HepG2 (cell line): ENCODE measurements at regions not wholly inside any gene's neighbourhood (a gene's known extent, or its start where the extent isn't known, plus 50 kb on each side); places are given as distances from the start of the nearest gene placed in this dataset.

Experiments used
- ATAC-seq: fragments of 200-7000 bp; cut with Tn5 transposase; 3 replicates; pipeline ENCODE4 v1.9.1; 2020; ENCODE audit warnings: mild to moderate bottlenecking, moderate library complexity
- BruUV-seq: library from RNA; stranded (reverse); fragments of 400-500 nt; replicated peaks from 2 replicates; lab custom pipeline; 2021; lab: Mats Ljungman, UMichigan
- CTCF ChIA-PET: fragments of 300-600 bp; formaldehyde crosslinking; extraction: SDS; loops from one replicate; lab custom pipeline; 2021; ENCODE audit warnings: low total read pairs, inconsistent platforms, low intra/inter-chr PET ratio; lab: Yijun Ruan, JAX
- POLR2A ChIA-PET: fragments of 350-600 bp; sonication (Branson Sonifier 250); formaldehyde crosslinking; loops from one replicate; lab custom pipeline; 2020; ENCODE audit warnings: antibody characterized with exemption, inconsistent platforms; lab: Yijun Ruan, JAX
- DNase-seq: peaks from one replicate; pipeline ENCODE4 v3.0.0-alpha.2; 2015; ENCODE audit warnings: low spot score
- FAIRE-seq: peaks from 3 replicates; lab custom pipeline; 2011; peaks lifted over from hg19 to GRCh38; lab: Jason Lieb, UNC
- H2AFZ ChIP-seq: one replicate; pipeline ENCODE4 v1.6.1; 2011; ENCODE audit warnings: low read length, inconsistent platforms
- H3K27ac ChIP-seq: fragments of 300-600 bp; 3 replicates; pipeline ENCODE4 v1.8.0; 2011; ENCODE audit warnings: mixed run types, mild to moderate bottlenecking, mixed read lengths, low read length, inconsistent platforms; ENCODE audit not compliant: insufficient read depth; ENCODE audit errors: extremely low read length
- H3K27me3 ChIP-seq, 2 experiments: fragments of 200-600 bp in 1 of 2; 2 replicates in 1 of 2; 3 replicates in 1 of 2; pipeline versions ENCODE4 v1.6.0 to v1.8.0; 2011; ENCODE audit warnings: low read length in 2 of 2, mild to moderate bottlenecking in 2 of 2, moderate library complexity in 2 of 2, inconsistent platforms in 1 of 2; ENCODE audit not compliant: insufficient read depth in 2 of 2, control insufficient read depth in 1 of 2
- H3K36me3 ChIP-seq, 2 experiments: fragments of 200-600 bp in 1 of 2; replicated peaks in 1 of 2; 2 replicates in 1 of 2; 3 replicates in 1 of 2; pipeline versions ENCODE4 v1.5.1 to v1.8.0; 2011; ENCODE audit warnings: low read length in 2 of 2, inconsistent platforms in 1 of 2; ENCODE audit not compliant: insufficient read depth in 2 of 2, control insufficient read depth in 1 of 2
- H3K4me1 ChIP-seq: 2 replicates; pipeline ENCODE4 v1.5.1; 2012; ENCODE audit warnings: low read length, inconsistent platforms; ENCODE audit not compliant: insufficient read depth
- H3K4me2 ChIP-seq: 2 replicates; pipeline ENCODE4 v1.6.0; 2011; ENCODE audit warnings: low read depth, low read length, inconsistent platforms
- H3K4me3 ChIP-seq, 3 experiments: fragments of 200-600 bp in 1 of 3; sonication (generic), shearing (Covaris generic) in 1 of 3; replicated peaks in 1 of 3; 2 replicates each; pipeline ENCODE4 v1.5.1; 2011 to 2016; ENCODE audit warnings: low read length in 3 of 3, inconsistent platforms in 2 of 3, low read depth in 2 of 3, mild to moderate bottlenecking in 2 of 3, control low read depth in 1 of 3, mixed read lengths in 1 of 3; ENCODE audit not compliant: insufficient read depth in 1 of 3
- H3K79me2 ChIP-seq: one replicate; pipeline ENCODE4 v1.6.1; 2011; ENCODE audit warnings: low read length, inconsistent platforms; ENCODE audit not compliant: insufficient read depth
- H3K9ac ChIP-seq: 2 replicates; pipeline ENCODE4 v1.6.0; 2011; ENCODE audit warnings: mild to moderate bottlenecking, low read depth, low read length, inconsistent platforms; ENCODE audit not compliant: insufficient read depth
- H3K9me3 ChIP-seq: 2 replicates; pipeline ENCODE4 v1.5.1; 2012; ENCODE audit warnings: mild to moderate bottlenecking, low read length
- H4K20me1 ChIP-seq: 2 replicates; pipeline ENCODE4 v1.6.0; 2011; ENCODE audit warnings: inconsistent platforms, mild to moderate bottlenecking, low read length, moderate library complexity; ENCODE audit not compliant: insufficient read depth
- FOXK1 ChIP-seq: sonication (generic); formaldehyde crosslinking; IDR thresholded peaks from 2 replicates; pipeline ENCODE4 v1.4.0; 2020; ENCODE audit warnings: low read depth, missing genetic modification reagents, borderline replicate concordance
- IKZF4 ChIP-seq: sonication (generic); formaldehyde crosslinking; IDR thresholded peaks from 2 replicates; pipeline ENCODE4 v1.5.1; 2020; ENCODE audit warnings: borderline replicate concordance, mild to moderate bottlenecking, low read depth, missing genetic modification reagents; ENCODE audit errors: not compliant biosample characterization
- MLXIP ChIP-seq: sonication (generic); formaldehyde crosslinking; IDR thresholded peaks from 2 replicates; pipeline ENCODE4 v1.9.0; 2021; ENCODE audit warnings: missing genetic modification reagents, borderline replicate concordance
- PITX1 ChIP-seq: sonication (generic); formaldehyde crosslinking; IDR thresholded peaks from 2 replicates; pipeline ENCODE4 v1.5.1; 2020; ENCODE audit warnings: mild to moderate bottlenecking, missing genetic modification reagents
- SMARCC2 ChIP-seq: fragments of 450-650 bp; IDR thresholded peaks from 2 replicates; pipeline ENCODE4 v1.6.1; 2017; ENCODE audit warnings: antibody characterized with exemption, mild to moderate bottlenecking
- ZNF720 ChIP-seq: sonication (generic); formaldehyde crosslinking; IDR thresholded peaks from 2 replicates; pipeline ENCODE4 v1.4.0; 2020; ENCODE audit warnings: missing genetic modification reagents
- ZNF780A ChIP-seq: sonication (generic); formaldehyde crosslinking; IDR thresholded peaks from 2 replicates; pipeline ENCODE4 v1.8.0; 2022; ENCODE audit warnings: mild to moderate bottlenecking, missing genetic modification reagents, moderate library complexity
- WGBS: methylation state at CpG from one replicate; pipeline ENCODE4 v1.1.6; 2017; ENCODE audit warnings: low lambda C conversion rate; 5-methylcytosine and 5-hydroxymethylcytosine counted together
- in situ Hi-C: cut with HindIII; loops from 2 replicates; pipeline ENCODE4 v1.10.0; 2017; ENCODE audit warnings: low pct_unique_long_range_greater_than_20kb; ENCODE audit not compliant: extremely low pct_ligation_motif_present
- intact Hi-C: fragments of 100-400 bp; cut with micrococcal nuclease; formaldehyde crosslinking; loops from one replicate; pipeline ENCODE4 v1.10.0; 2022; ENCODE audit not compliant: unreplicated experiment

GRCh38 chr10:109417803-109418202 is 505.5 kb downstream of the XPNPEP1 start:
- no peak for TF ChIP-seq PITX1
- TF ChIP-seq FOXK1 (CRISPR knock-in tag): no peak
- no peak for TF ChIP-seq ZNF720 (CRISPR knock-in tag)
- TF ChIP-seq SMARCC2: no peak
- TF ChIP-seq ZNF780A (CRISPR knock-in tag): no peak
- no peak for TF ChIP-seq IKZF4
- TF ChIP-seq MLXIP (CRISPR knock-in tag): no peak
- TF ChIP-seq, all 625 proteins: peak for 0

More at GRCh38 chr10:109417803-109418202, 505.5 kb downstream of the XPNPEP1 start:
- H3K79me2 ChIP-seq: no peaks in the 10 kb centered on the region
- ATAC-seq (no peak), DNase-seq (no peak), FAIRE-seq (no peak)
- intact Hi-C loops (no loop called here), in situ Hi-C loops (no loop called here)
- H2AFZ ChIP-seq: no peak overlapping the region
- ChIA-PET CTCF (no interaction called here), POLR2A (no interaction called here)
- H3K4me3 ChIP-seq: no peak overlapping the region
- no peaks in the 10 kb centered on the region for H3K4me1 ChIP-seq
- no peaks in the 10 kb centered on the region for H3K36me3 ChIP-seq
- H3K9me3 ChIP-seq: no peaks in the 10 kb centered on the region
- no peak overlapping the region for H3K4me2 ChIP-seq
- 13% methylated on average over 4 of the region's 4 CpGs for WGBS
- H3K27me3 ChIP-seq: no peaks in the 10 kb centered on the region
- no TSS peak for BruUV-seq
- H3K27ac ChIP-seq: no peak overlapping the region
- no peaks in the 10 kb centered on the region for H4K20me1 ChIP-seq
- H3K9ac ChIP-seq: no peak overlapping the region
